ENCODE measurements at regions not wholly inside any gene's neighbourhood (a gene's known extent, or its start where the extent isn't known, plus 50 kb on each side); places are given as distances from the start of the nearest gene placed in this dataset.
"Not testable (repeated sequence)": the region's sequence is repeated elsewhere in the genome, so short reads cannot be mapped to it uniquely, and the experiment has no call there.

DNA sequence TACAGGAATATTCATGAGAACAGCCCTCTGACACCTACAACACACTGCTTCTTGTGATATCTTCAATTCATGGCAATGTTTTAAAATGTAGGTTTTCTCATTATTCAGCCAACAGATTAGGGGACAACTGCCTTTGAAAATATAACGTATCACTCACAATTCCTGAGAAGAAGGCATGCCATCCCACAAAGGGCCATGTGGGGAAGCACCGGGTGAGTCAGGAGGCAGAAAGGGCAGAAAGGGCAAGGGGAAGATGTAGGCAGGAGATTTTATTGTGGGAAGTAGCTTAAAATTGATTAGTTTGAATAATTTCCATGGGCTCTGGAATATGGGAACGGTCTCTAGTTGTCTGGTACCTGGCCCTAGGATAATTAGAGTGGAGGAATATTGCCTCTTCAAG, 165.7 kb downstream of the HHIPL2 start:
- no peak overlapping the region for H3K27ac Mint-ChIP-seq
- POLR2A ChIA-PET, result no interaction called here
- TF ChIP-seq, protein P1, sequence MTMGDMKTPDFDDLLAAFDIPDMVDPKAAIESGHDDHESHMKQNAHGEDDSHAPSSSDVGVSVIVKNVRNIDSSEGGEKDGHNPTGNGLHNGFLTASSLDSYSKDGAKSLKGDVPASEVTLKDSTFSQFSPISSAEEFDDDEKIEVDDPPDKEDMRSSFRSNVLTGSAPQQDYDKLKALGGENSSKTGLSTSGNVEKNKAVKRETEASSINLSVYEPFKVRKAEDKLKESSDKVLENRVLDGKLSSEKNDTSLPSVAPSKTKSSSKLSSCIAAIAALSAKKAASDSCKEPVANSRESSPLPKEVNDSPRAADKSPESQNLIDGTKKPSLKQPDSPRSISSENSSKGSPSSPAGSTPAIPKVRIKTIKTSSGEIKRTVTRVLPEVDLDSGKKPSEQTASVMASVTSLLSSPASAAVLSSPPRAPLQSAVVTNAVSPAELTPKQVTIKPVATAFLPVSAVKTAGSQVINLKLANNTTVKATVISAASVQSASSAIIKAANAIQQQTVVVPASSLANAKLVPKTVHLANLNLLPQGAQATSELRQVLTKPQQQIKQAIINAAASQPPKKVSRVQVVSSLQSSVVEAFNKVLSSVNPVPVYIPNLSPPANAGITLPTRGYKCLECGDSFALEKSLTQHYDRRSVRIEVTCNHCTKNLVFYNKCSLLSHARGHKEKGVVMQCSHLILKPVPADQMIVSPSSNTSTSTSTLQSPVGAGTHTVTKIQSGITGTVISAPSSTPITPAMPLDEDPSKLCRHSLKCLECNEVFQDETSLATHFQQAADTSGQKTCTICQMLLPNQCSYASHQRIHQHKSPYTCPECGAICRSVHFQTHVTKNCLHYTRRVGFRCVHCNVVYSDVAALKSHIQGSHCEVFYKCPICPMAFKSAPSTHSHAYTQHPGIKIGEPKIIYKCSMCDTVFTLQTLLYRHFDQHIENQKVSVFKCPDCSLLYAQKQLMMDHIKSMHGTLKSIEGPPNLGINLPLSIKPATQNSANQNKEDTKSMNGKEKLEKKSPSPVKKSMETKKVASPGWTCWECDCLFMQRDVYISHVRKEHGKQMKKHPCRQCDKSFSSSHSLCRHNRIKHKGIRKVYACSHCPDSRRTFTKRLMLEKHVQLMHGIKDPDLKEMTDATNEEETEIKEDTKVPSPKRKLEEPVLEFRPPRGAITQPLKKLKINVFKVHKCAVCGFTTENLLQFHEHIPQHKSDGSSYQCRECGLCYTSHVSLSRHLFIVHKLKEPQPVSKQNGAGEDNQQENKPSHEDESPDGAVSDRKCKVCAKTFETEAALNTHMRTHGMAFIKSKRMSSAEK (CRISPR knock-in tag; IDR thresholded peaks at IDR 0.05; ENCODE audit: borderline replicate concordance), result no peak
- TF ChIP-seq ESRRA (CRISPR knock-in tag; IDR thresholded peaks at IDR 0.05; ENCODE audit: borderline replicate concordance) (no peak), ZNF396 (CRISPR knock-in tag; IDR thresholded peaks at IDR 0.05; ENCODE audit: borderline replicate concordance) (no peak), CBFB (CRISPR knock-in tag; IDR thresholded peaks at IDR 0.05; ENCODE audit: low read depth) (no peak), GABPB1 (CRISPR knock-in tag; IDR thresholded peaks at IDR 0.05) (no peak), ELF4 (CRISPR knock-in tag; IDR thresholded peaks at IDR 0.05; ENCODE audit: low read depth) (no peak), NFE2L1 (CRISPR knock-in tag; IDR thresholded peaks at IDR 0.05) (no peak), GTF2I (CRISPR knock-in tag; conservative IDR thresholded peaks at IDR 0.05) (no peak)
- TF ChIP-seq, protein P2, sequence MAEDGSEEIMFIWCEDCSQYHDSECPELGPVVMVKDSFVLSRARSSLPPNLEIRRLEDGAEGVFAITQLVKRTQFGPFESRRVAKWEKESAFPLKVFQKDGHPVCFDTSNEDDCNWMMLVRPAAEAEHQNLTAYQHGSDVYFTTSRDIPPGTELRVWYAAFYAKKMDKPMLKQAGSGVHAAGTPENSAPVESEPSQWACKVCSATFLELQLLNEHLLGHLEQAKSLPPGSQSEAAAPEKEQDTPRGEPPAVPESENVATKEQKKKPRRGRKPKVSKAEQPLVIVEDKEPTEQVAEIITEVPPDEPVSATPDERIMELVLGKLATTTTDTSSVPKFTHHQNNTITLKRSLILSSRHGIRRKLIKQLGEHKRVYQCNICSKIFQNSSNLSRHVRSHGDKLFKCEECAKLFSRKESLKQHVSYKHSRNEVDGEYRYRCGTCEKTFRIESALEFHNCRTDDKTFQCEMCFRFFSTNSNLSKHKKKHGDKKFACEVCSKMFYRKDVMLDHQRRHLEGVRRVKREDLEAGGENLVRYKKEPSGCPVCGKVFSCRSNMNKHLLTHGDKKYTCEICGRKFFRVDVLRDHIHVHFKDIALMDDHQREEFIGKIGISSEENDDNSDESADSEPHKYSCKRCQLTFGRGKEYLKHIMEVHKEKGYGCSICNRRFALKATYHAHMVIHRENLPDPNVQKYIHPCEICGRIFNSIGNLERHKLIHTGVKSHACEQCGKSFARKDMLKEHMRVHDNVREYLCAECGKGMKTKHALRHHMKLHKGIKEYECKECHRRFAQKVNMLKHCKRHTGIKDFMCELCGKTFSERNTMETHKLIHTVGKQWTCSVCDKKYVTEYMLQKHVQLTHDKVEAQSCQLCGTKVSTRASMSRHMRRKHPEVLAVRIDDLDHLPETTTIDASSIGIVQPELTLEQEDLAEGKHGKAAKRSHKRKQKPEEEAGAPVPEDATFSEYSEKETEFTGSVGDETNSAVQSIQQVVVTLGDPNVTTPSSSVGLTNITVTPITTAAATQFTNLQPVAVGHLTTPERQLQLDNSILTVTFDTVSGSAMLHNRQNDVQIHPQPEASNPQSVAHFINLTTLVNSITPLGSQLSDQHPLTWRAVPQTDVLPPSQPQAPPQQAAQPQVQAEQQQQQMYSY (CRISPR knock-in tag; IDR thresholded peaks at IDR 0.05), result no peak
- CTCF ChIA-PET, result no interaction called here
- H3K4me3 Mint-ChIP-seq, result no peak overlapping the region
- DNase-seq (ENCODE audit: low spot score) (no peak), ATAC-seq (no peak)
- H3K9me3 Mint-ChIP-seq, result peaks cover 27% of the 10 kb centered on the region
- H3K4me1 Mint-ChIP-seq, result peaks cover 4% of the 10 kb centered on the region; the same call in 1 of the 2 replicates
- H3K36me3 Mint-ChIP-seq, result no peaks in the 10 kb centered on the region
- H3K27me3 Mint-ChIP-seq (ENCODE audit: low read depth), result no peaks in the 10 kb centered on the region

DNA sequence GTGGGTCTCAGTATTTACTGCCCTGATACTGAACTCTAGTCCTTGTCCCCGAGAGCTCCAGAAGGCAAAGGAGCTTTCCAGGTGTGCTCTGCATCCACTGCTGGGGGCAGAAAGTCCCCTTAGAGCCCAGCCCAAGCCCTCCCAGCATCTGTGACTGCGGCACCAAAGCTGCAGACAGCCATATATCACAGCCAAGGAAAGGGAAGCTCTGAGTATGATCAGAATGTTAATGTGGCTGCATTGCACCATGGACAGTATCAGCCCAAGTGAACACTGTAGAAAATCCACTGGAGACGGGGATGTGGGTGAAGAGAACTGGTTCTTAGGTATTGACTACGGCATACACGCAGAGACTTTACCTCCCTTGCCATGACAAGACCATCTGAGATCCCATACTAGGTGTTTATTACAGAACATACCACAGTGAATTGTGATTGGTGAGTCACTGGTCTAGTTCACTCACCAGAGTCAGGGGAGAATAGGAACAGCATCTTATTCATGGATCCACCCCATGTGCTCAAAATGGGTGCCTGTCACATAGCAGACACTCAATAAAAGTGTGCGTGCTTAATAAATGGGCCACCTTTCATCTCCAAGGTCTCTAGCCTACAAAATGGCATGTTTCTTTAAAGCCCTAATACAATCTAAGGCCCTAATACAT, 170.3 kb downstream of the HHIPL2 start:
- DNase-seq (ENCODE audit: low spot score) (no peak), ATAC-seq (no peak)
- Mint-ChIP-seq H3K4me3 (no peak overlapping the region), H3K36me3 (no peaks in the 10 kb centered on the region), H3K4me1 (peaks cover 11% of the 10 kb centered on the region), H3K27me3 (ENCODE audit: low read depth) (no peaks in the 10 kb centered on the region), H3K27ac (no peak overlapping the region), H3K9me3 (peaks cover 28% of the 10 kb centered on the region)
- POLR2A ChIA-PET, result no interaction called here
- CTCF ChIA-PET, result no interaction called here
- TF ChIP-seq, protein P3, sequence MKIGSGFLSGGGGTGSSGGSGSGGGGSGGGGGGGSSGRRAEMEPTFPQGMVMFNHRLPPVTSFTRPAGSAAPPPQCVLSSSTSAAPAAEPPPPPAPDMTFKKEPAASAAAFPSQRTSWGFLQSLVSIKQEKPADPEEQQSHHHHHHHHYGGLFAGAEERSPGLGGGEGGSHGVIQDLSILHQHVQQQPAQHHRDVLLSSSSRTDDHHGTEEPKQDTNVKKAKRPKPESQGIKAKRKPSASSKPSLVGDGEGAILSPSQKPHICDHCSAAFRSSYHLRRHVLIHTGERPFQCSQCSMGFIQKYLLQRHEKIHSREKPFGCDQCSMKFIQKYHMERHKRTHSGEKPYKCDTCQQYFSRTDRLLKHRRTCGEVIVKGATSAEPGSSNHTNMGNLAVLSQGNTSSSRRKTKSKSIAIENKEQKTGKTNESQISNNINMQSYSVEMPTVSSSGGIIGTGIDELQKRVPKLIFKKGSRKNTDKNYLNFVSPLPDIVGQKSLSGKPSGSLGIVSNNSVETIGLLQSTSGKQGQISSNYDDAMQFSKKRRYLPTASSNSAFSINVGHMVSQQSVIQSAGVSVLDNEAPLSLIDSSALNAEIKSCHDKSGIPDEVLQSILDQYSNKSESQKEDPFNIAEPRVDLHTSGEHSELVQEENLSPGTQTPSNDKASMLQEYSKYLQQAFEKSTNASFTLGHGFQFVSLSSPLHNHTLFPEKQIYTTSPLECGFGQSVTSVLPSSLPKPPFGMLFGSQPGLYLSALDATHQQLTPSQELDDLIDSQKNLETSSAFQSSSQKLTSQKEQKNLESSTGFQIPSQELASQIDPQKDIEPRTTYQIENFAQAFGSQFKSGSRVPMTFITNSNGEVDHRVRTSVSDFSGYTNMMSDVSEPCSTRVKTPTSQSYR (CRISPR knock-in tag; IDR thresholded peaks at IDR 0.05), result no peak
- TF ChIP-seq TCF7 (CRISPR knock-in tag; IDR thresholded peaks at IDR 0.05; ENCODE audit: low read depth), result no peak

DNA sequence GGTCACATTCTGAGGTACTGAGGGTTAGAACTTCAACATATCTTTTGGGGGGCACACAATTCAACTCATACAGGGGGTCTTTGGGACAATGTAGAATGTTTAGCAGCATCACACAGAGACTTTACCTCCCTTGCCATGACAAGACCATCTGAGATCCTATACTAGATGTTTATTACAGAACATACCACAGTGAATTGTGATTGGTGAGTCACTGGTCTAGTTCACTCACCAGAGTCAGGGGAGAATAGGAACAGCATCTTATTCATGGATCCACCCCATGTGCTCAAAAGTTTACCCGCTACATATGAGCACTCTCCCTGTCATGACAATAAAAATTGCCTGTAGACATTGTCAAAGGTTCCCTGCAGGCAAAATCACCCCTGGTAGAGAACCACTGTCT, 171.1 kb downstream of the HHIPL2 start:
- H3K4me1 Mint-ChIP-seq; CTCF ChIA-PET; H3K36me3 Mint-ChIP-seq; H3K27me3 Mint-ChIP-seq (ENCODE audit: low read depth); DNase-seq (ENCODE audit: low spot score); ATAC-seq; H3K27ac Mint-ChIP-seq; H3K4me3 Mint-ChIP-seq; POLR2A ChIA-PET: not testable (repeated sequence)
- peaks cover 25% of the 10 kb centered on the region for H3K9me3 Mint-ChIP-seq

Data from WTC11 (cell line).